Activated CD4-positive, alpha-beta memory T cell treated with anti-CD3 and anti-CD28 coated beads for 36 hours (primary cell): ENCODE measurements at regions not wholly inside any gene's neighbourhood (a gene's known extent, or its start where the extent isn't known, plus 50 kb on each side); places are given as distances from the start of the nearest gene placed in this dataset.

ENCODE experiments used
- CTCF ChIA-PET: fragments of 350-600 bp; sonication (Branson Sonifier 250); formaldehyde crosslinking; loops from one replicate; lab custom pipeline; 2021; ENCODE audit warnings: antibody characterized with exemption, inconsistent platforms; lab: Charles Lee
- POLR2A ChIA-PET: fragments of 350-600 bp; sonication (Branson Sonifier 250); formaldehyde crosslinking; loops from one replicate; lab custom pipeline; 2021; ENCODE audit warnings: antibody characterized with exemption; lab: Charles Lee
- DNase-seq: peaks from one replicate; pipeline ENCODE4 v3.0.0-alpha.2; 2020
- H3K27ac Mint-ChIP-seq: one replicate; pipeline ENCODE4 v1.8.0; 2021; ENCODE audit warnings: mixed read lengths
- H3K27me3 Mint-ChIP-seq: one replicate; pipeline ENCODE4 v1.8.0; 2021; ENCODE audit warnings: mixed read lengths
- H3K36me3 Mint-ChIP-seq: one replicate; pipeline ENCODE4 v1.8.0; 2021; ENCODE audit warnings: mixed read lengths
- H3K4me1 Mint-ChIP-seq: one replicate; pipeline ENCODE4 v1.8.0; 2021; ENCODE audit warnings: low read depth, mixed read lengths
- H3K4me3 Mint-ChIP-seq: one replicate; pipeline ENCODE4 v1.8.0; 2021; ENCODE audit warnings: mild to moderate bottlenecking, mixed read lengths
- H3K9me3 Mint-ChIP-seq: one replicate; pipeline ENCODE4 v1.8.0; 2021; ENCODE audit warnings: mixed read lengths
- intact Hi-C: fragments of 100-400 bp; cut with micrococcal nuclease; formaldehyde crosslinking; loops from one replicate; pipeline ENCODE4 v1.15.1; 2023

DNA sequence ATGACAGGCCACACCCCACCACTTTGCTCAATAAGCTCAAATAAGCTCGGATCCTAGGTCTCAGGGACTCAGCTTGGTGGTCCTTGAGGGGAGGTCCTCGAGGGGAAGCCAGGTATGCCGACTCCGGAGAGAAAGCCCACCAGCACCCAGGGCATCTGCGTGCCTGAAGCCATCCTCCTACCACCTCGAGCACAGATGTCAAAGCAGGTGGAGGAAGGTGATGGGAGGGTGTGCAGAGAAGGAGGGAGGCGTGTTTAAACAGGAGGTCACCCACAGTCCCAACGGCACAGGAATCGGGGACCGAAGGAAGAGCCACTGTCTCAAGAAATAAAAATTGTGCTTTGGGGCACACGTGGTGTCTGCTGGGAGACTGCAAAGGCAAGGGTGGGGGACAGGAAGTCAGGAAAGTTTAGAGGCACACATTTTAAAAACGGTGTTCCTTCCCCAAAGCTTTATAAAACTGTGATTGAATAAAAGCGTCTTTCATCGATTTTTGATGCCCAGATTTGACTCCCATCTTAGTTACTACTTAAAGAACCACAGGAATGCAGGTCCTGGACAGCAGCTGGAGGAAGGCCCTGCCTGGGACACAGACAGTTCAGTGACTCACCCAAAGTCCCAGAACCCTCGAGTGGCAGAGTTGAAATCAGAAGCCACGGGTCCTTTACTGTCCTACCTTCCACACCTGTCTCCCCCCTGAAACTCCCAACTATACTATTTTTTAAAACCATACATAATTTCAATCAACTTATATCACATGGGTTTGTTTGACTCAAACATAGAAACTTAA is 221.0 kb upstream of the PDE10A start:
- ChIA-PET POLR2A (no interaction called here), CTCF (interaction anchor here (0.6 to 4.0 kb wide), 7 partner anchors 8 to 517 kb away, joined by 3 to 25 read pairs (median 5); no protein-coding TSS in a partner anchor)
- no peak overlapping the region for H3K4me3 Mint-ChIP-seq
- no peak overlapping the region for H3K27ac Mint-ChIP-seq
- peaks cover 9% of the 10 kb centered on the region for H3K27me3 Mint-ChIP-seq
- H3K9me3 Mint-ChIP-seq, result peaks cover 4% of the 10 kb centered on the region
- DNase-seq, result no peak
- peaks cover 6% of the 10 kb centered on the region for H3K4me1 Mint-ChIP-seq
- intact Hi-C loops, result loop anchor here (2.0 to 10.0 kb wide), 2 partner anchors 215 to 501 kb away; partner anchors contain the start of gene MPC1
- H3K36me3 Mint-ChIP-seq, result no peaks in the 10 kb centered on the region

GRCh38 chr6:165881806-165882205 is 218.8 kb upstream of the PDE10A start:
- CTCF ChIA-PET, result no interaction called here
- intact Hi-C loops, result loop anchor here (10.0 kb wide), 1 partner anchor 503 kb away; the partner anchor contains the start of gene MPC1
- Mint-ChIP-seq H3K27ac (no peak overlapping the region), H3K4me1 (peaks cover 6% of the 10 kb centered on the region), H3K9me3 (no peaks in the 10 kb centered on the region), H3K27me3 (peaks cover 13% of the 10 kb centered on the region), H3K36me3 (no peaks in the 10 kb centered on the region), H3K4me3 (no peak overlapping the region)
- POLR2A ChIA-PET, result no interaction called here
- no peak for DNase-seq

DNA sequence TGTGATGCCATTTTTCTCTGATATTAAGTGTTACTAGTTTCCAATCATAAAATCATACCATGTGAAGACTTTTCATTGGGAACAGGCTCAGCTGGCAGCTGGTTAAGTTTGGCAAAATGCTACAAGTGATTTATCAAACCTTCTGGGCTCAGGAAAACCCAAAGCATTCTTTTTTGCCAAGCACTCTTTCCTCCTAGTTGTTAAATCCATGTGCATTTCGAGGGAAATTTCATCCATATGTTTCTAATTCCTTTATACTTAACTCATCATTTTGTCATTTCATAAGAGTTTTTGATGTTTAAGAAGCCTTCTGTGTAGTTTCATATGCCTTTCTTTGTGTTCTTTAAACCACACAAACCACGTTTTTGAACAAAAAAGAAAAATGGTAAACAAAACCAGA is 217.6 kb upstream of the PDE10A start:
- H3K36me3 Mint-ChIP-seq, result no peaks in the 10 kb centered on the region
- POLR2A ChIA-PET, result no interaction called here
- intact Hi-C loops, result loop anchor here (10.0 kb wide), 1 partner anchor 504 kb away; the partner anchor contains the start of gene MPC1
- peaks cover 6% of the 10 kb centered on the region for H3K4me1 Mint-ChIP-seq
- H3K4me3 Mint-ChIP-seq, result no peak overlapping the region
- H3K27me3 Mint-ChIP-seq, result peaks cover 16% of the 10 kb centered on the region
- no peaks in the 10 kb centered on the region for H3K9me3 Mint-ChIP-seq
- CTCF ChIA-PET, result no interaction called here
- no peak for DNase-seq
- no peak overlapping the region for H3K27ac Mint-ChIP-seq

DNA sequence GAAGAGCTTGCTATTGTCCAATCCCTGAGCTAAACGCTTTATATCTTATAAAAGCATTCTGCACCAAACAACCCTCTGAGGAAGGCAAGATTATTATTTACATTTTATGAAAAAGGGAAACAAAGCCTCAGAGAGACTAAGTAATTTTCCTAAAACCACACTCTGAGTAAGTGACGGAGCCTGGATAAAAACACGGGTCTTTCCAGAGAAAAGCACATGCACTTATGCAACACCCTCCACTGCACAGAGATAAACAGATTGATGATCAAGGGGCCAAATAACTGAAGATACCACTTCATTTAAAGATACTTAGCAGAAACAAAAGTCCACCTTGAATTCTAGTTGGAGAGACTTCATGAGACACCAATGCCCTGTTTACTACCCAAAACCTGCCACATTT is 214.7 kb upstream of the PDE10A start:
- CTCF ChIA-PET, result no interaction called here
- no peak overlapping the region for H3K4me3 Mint-ChIP-seq

GRCh38 chr6:165877192-165877591 is 214.2 kb upstream of the PDE10A start:
- Mint-ChIP-seq H3K36me3 (no peaks in the 10 kb centered on the region), H3K9me3 (no peaks in the 10 kb centered on the region), H3K27me3 (peaks cover 19% of the 10 kb centered on the region), H3K4me3 (no peak overlapping the region), H3K4me1 (no peaks in the 10 kb centered on the region), H3K27ac (no peak overlapping the region)
- ChIA-PET POLR2A (no interaction called here), CTCF (no interaction called here)
- no peak for DNase-seq
- intact Hi-C loops, result no loop called here

More for the DNA sequence above, 214.7 kb upstream of the PDE10A start:
- Mint-ChIP-seq H3K4me1 (no peaks in the 10 kb centered on the region), H3K36me3 (no peaks in the 10 kb centered on the region), H3K27me3 (peaks cover 19% of the 10 kb centered on the region), H3K9me3 (no peaks in the 10 kb centered on the region), H3K27ac (no peak overlapping the region)
- no peak for DNase-seq
- intact Hi-C loops, result no loop called here
- POLR2A ChIA-PET, result no interaction called here

- DNase-seq, result no peak
- H3K36me3 Mint-ChIP-seq, result no peaks in the 10 kb centered on the region
- H3K4me1 Mint-ChIP-seq, result no peaks in the 10 kb centered on the region
- CTCF ChIA-PET, result no interaction called here
- no peak overlapping the region for H3K27ac Mint-ChIP-seq
- POLR2A ChIA-PET, result no interaction called here
- H3K4me3 Mint-ChIP-seq, result no peak overlapping the region
- peaks cover 14% of the 10 kb centered on the region for H3K27me3 Mint-ChIP-seq
- intact Hi-C loops, result no loop called here
- H3K9me3 Mint-ChIP-seq, result no peaks in the 10 kb centered on the region
Measured at GRCh38 chr6:165876588-165876987, 213.5 kb upstream of the PDE10A start.

DNA sequence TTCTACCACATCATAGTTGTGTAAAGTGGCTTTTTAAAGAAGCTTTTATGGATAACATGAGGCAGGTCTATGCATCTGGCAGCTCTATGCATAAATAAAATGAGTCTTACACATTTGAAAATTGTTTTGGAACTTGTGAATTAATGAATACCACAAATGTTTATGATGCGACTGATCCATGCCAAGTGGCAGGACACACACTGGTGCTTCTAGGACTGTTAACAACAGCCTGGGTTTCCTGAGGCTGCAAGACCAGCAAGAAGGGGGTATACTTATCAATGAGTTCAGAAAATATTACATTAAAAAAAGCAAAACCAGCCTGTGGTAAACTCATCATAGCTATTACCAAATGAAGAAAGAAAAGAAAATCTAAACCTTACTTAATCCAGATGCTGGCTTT is 212.9 kb upstream of the PDE10A start:
- POLR2A ChIA-PET, result no interaction called here
- Mint-ChIP-seq H3K36me3 (no peaks in the 10 kb centered on the region), H3K4me3 (no peak overlapping the region), H3K4me1 (no peaks in the 10 kb centered on the region), H3K9me3 (no peaks in the 10 kb centered on the region), H3K27ac (no peak overlapping the region), H3K27me3 (peaks cover 12% of the 10 kb centered on the region)
- CTCF ChIA-PET, result interaction anchor here (0.7 kb wide), 1 partner anchor 9 kb away, joined by 3 read pairs; no protein-coding TSS in a partner anchor
- intact Hi-C loops, result no loop called here
- no peak for DNase-seq

GRCh38 chr6:165873976-165874375 is 210.9 kb upstream of the PDE10A start:
- CTCF ChIA-PET, result no interaction called here
- H3K36me3 Mint-ChIP-seq, result peaks cover 2% of the 10 kb centered on the region
- no peak overlapping the region for H3K27ac Mint-ChIP-seq
- POLR2A ChIA-PET, result no interaction called here
- no peak overlapping the region for H3K4me3 Mint-ChIP-seq
- no peak for DNase-seq
- H3K4me1 Mint-ChIP-seq, result no peaks in the 10 kb centered on the region
- H3K9me3 Mint-ChIP-seq, result peaks cover 14% of the 10 kb centered on the region
- peaks cover 10% of the 10 kb centered on the region for H3K27me3 Mint-ChIP-seq
- intact Hi-C loops, result no loop called here

GRCh38 chr6:165872811-165873210 is 209.8 kb upstream of the PDE10A start:
- ChIA-PET POLR2A (no interaction called here), CTCF (no interaction called here)
- no peak overlapping the region for H3K27ac Mint-ChIP-seq
- DNase-seq, result no peak
- no peaks in the 10 kb centered on the region for H3K4me1 Mint-ChIP-seq
- peaks cover 14% of the 10 kb centered on the region for H3K9me3 Mint-ChIP-seq
- intact Hi-C loops, result no loop called here
- H3K27me3 Mint-ChIP-seq, result peaks cover 7% of the 10 kb centered on the region
- H3K36me3 Mint-ChIP-seq, result peaks cover 2% of the 10 kb centered on the region
- no peak overlapping the region for H3K4me3 Mint-ChIP-seq

- Mint-ChIP-seq H3K4me3 (no peak overlapping the region), H3K9me3 (peaks cover 14% of the 10 kb centered on the region), H3K4me1 (no peaks in the 10 kb centered on the region), H3K27me3 (peaks cover 7% of the 10 kb centered on the region), H3K27ac (no peak overlapping the region), H3K36me3 (peaks cover 2% of the 10 kb centered on the region)
- CTCF ChIA-PET, result no interaction called here
- no peak for DNase-seq
- POLR2A ChIA-PET, result no interaction called here
- intact Hi-C loops, result no loop called here
Measured at GRCh38 chr6:165872311-165872710, 209.3 kb upstream of the PDE10A start.

- peaks cover 7% of the 10 kb centered on the region for H3K27me3 Mint-ChIP-seq
- POLR2A ChIA-PET, result no interaction called here
- H3K27ac Mint-ChIP-seq, result no peak overlapping the region
- intact Hi-C loops, result no loop called here
- H3K9me3 Mint-ChIP-seq, result peaks cover 16% of the 10 kb centered on the region
- CTCF ChIA-PET, result no interaction called here
- H3K36me3 Mint-ChIP-seq, result peaks cover 2% of the 10 kb centered on the region
- H3K4me3 Mint-ChIP-seq, result no peak overlapping the region
- no peak for DNase-seq
- no peaks in the 10 kb centered on the region for H3K4me1 Mint-ChIP-seq
Measured at GRCh38 chr6:165871571-165871970, 208.5 kb upstream of the PDE10A start.

GRCh38 chr6:165869526-165869925 is 206.5 kb upstream of the PDE10A start:
- no peak for DNase-seq
- no peak overlapping the region for H3K4me3 Mint-ChIP-seq
- intact Hi-C loops, result no loop called here
- peaks cover 26% of the 10 kb centered on the region for H3K9me3 Mint-ChIP-seq
- no peaks in the 10 kb centered on the region for H3K4me1 Mint-ChIP-seq
- ChIA-PET CTCF (no interaction called here), POLR2A (no interaction called here)
- peaks cover 5% of the 10 kb centered on the region for H3K27me3 Mint-ChIP-seq
- no peak overlapping the region for H3K27ac Mint-ChIP-seq
- peaks cover 4% of the 10 kb centered on the region for H3K36me3 Mint-ChIP-seq

- no peak for DNase-seq
- intact Hi-C loops, result no loop called here
- ChIA-PET CTCF (interaction anchor here (2.8 kb wide), 1 partner anchor 15 kb away, joined by 7 read pairs; no protein-coding TSS in a partner anchor), POLR2A (no interaction called here)
- Mint-ChIP-seq H3K9me3 (peaks cover 23% of the 10 kb centered on the region), H3K27ac (no peak overlapping the region), H3K36me3 (peaks cover 4% of the 10 kb centered on the region), H3K4me1 (no peaks in the 10 kb centered on the region), H3K4me3 (no peak overlapping the region), H3K27me3 (peaks cover 8% of the 10 kb centered on the region)
Measured at GRCh38 chr6:165864925-165865324, 201.9 kb upstream of the PDE10A start.
